Muscle of back (tissue), 3 donors: ENCODE measurements at regions not wholly inside any gene's neighbourhood (a gene's known extent, or its start where the extent isn't known, plus 50 kb on each side); places are given as distances from the start of the nearest gene placed in this dataset.
A peak's percentile ranks its signal among the peaks of the same experiment; 100 is the strongest.

Source experiments
- DNase-seq, 3 donors: peaks; one replicate each; pipeline versions ENCODE4 v3.0.0 to v3.0.0-alpha.2; 2013

- DNase-seq = no peak
These were observed 68.7 kb upstream of the FRY start for GRCh38 chr13:31962731-31963370.

GRCh38 chr13:31963631-31964030, 67.9 kb upstream of the FRY start:
- DNase-seq = no peak

- no peak for DNase-seq
These were observed 67.4 kb upstream of the FRY start for GRCh38 chr13:31964168-31964567.

GRCh38 chr13:31965361-31966066, 66.1 kb upstream of the FRY start:
- DNase-seq = peak in 2 of 3 donors; percentile 59 to 68

GRCh38 chr13:31967155-31967554, 64.4 kb upstream of the FRY start:
- DNase-seq = no peak

GRCh38 chr13:31968473-31968872, 63.1 kb upstream of the FRY start:
- DNase-seq = no peak

GRCh38 chr13:31970231-31970930, 61.2 kb upstream of the FRY start:
- peak; percentile 24 to 47 (median 44) for DNase-seq

GRCh38 chr13:31972453-31972852, 59.1 kb upstream of the FRY start:
- DNase-seq = no peak

- no peak for DNase-seq
These were observed 53.6 kb upstream of the FRY start for GRCh38 chr13:31978021-31978420.

GRCh38 chr13:31980830-31981229, 50.7 kb upstream of the FRY start:
- DNase-seq = no peak
